NCI-H510A (cell line): ENCODE measurements at regions not wholly inside any gene's neighbourhood (a gene's known extent, or its start where the extent isn't known, plus 50 kb on each side); places are given as distances from the start of the nearest gene placed in this dataset.

ENCODE experiments used
- DNase-seq: peaks from one replicate; lab custom pipeline; 2025; lab: John Stamatoyannopoulos, UW

DNA sequence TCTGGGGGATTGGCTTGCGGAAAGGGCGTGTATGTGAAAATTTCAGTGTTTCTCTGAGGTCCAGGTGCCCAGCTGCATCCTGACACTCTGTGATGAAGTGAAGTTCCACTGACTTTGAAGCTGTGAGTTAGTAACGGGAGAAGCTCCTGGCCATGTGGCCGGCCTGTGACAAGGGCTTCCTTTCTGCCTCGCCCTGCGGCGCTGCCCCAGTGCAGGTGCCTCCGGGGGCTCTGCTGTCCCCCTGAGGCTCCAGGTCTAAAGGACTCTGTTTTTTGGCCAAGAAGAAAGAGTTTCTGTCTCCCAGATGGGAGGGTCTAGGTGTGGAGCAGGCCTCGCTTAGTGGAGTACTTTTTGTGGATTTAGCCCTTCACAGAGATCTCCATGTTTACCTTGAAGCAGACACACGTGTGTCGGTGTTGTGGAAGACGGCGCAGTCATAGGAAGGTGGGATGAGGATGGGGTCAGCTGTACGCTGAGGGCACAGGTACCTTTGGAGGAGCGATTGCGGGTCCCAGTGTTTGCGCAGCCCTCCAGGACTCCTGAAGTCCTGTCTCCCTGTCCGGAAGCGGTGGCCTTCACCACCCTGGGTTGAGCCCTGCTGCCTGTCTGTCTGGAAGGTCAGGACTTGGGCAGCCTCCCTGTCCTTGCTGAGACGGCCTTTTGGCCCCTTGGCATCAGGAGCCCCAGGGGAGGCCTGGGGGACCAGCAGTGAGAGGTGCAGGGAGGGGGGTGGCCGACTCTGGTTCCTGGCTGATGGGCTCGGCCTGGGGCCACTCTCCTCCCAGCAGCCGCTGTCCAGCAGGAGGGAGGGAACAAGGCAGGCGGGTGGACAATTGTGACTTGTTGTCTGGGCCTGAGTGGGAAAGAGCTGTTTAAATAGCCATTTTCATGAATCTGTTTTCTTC is 1249.3 kb downstream of the BRD1 start:
- DNase-seq, result no peak

DNA sequence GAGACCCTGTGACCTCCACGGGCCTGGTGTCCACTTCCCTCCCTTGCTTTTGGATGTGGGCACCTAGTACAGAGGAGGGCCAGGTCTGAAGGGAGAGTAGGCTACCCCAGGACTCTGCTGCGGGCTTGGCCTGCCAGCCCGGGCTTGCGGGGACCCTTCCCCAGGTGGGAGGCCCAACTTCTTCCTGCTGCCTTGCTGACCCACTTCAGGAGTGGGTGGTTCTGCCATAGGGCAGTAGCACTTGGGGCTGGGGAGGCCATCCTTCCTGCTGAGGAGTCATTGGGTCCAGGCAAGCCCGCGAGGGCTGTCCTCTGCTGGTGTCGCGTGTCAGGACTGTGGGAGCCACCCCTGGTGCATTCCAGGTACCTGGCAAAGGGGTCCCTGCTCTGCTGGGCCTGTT is 1250.0 kb downstream of the BRD1 start:
- DNase-seq, result no peak

DNA sequence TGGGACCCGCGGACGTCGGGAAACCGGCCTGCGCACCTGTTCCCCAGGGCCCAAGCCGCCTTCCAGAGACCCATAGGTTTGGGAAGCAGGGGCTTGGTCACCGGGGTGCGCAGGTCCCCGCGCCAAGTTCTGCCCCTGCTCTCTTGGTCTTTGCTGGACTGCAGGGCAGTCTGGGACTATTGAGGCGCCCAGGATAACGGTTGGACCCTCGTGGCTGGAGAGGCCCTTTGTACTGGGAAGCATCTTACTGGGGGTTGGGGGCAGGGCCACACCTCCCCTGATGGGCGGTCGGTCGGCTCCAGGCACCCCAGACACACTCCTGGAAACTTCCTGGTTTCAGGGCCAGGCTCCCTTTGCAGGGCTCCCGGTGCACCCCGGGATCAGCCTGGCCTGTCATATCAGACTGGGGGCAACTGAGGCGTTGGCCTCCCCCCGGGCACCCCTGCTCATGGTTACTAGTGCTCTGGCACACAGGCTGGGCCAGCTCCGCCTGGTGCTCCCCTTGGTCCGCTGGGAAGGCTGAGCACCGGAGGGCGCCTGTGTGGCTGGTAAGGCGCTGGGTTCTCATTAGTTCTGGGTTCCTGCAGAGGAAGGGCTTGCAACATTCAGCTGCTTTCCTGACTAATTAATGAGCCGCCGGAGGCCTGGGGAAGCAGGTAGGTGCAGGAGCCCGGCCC is 1250.5 kb downstream of the BRD1 start:
- no peak for DNase-seq

DNA sequence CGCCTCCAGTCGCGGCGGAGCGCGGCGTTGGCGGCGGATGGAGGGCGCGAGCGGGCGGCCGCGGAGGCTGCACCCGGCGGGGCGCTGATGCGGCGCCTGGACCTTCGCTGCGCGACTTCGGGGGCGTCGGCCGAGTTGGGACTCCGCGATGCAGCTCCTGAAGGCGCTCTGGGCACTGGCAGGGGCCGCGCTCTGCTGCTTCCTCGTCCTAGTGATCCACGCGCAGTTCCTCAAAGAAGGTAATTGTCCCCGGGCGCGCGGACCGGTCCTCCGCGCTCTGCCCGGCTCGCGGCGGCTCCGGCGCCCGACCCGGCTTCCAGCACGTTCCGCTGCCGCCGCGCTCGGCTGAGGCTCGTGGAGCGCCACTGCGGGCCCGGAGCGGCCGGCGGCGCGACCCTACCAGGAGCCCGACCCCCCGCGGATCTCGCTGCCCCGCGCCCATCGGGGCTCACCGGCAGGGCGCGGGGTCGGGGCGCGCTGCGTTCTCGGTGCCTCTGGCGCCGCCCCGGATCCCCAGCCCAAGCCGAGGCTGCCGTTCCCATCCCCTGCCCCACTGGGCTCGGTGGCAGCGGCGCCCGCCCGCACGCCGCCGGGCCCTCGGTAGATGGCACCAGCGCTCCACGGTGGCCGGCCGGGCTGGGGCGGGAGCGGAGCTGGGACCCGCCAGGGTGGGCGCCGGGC is 1251.2 kb downstream of the BRD1 start:
- DNase-seq, result no peak

DNA sequence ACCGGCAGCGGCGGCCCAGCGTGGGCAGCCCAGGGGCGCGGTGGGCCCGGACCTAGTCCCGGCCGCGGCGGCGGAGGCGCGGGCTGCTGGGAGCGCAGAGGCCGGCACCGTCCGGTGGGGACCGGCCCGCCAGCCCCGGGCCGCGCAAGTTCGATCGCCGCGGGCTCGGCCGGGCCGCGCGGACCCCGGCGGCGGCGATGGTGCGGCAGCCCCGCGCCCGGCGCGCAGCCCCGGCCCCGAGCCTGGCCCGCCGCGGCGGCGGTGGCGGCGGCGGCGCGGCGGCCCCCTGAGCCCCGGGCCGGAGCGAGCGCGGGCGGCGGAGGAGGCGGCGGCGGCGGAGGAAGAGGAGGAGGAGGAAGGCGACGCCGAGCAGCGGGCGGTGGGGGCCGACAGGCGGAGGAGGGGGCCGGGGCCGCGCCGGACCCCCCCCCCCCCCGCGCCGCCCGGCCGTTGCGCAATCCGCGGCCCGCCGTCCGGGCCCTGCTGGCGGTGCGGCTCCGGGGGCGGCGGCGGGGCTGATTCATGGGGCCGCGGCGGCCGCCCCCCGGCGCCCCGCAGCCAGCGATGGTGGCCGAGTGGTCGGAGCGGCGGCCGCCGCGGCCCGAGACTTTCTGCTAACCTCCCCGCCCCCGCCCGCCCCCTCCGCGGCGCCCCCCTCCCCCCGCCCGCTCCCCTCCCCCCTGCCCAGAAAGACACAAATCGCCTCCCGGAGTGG is 1251.9 kb downstream of the BRD1 start:
- DNase-seq, result no peak

DNA sequence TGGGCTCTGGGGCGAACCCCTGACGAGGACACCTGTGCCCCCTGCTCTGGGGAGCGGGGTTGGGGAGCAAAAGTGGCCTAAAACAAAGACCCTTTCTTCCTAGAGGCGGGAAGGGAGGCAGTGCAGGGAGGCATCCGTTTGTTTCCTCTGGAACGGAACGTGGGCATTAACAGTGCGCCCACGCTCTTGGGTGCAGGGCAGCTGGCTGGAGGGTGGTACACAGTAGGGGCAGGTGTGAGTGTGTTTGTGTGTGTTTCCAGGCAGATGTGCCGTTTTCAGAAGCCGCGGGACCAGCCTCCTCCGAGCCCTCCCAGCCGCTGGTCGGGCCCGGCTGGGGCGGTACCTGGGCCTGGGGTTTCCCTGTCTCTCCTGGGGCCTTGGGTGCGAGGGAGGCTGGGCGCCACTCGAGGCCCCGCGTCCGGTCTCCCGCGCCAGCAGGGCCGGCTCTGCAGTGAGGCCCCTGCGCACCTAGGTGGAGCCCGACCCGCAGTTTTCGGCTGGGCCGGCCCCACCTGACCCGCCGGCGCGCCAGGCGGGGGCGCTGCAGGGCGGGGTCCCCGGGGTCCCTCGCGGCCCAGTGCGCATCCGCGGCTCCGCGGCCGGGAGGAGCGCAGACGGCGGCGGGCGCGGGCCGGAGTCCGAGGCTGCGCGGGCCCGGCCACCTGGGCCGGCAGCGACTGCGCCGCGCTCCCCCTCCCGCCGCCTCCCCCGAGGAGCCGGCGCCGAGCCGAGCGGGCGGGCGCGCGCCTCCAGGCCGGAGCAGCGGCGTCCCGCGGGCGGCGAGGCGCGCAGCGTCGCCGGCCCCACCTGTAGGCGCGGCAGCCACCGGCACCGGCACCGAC is 1252.7 kb downstream of the BRD1 start:
- DNase-seq, result peak; percentile 55

DNA sequence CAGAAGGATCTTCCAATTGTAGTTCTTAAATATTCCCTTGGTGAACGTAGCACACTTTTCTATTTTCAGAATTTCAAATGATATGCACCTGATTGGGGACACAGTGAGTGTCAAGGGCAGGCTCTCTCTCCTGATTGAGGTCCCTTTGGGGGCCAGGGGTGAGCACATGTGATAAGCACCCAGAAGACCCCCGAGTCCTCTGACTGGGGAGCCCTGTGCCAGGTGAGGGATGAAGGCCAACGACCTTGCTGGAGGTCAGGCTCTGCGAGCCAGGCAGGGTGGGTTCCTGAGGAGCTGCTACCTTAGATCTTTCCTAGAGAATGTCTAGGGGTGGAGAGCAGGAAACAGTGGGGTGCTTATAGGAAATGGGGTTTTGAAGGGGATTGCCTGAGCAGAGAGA is 1253.9 kb downstream of the BRD1 start:
- no peak for DNase-seq

DNA sequence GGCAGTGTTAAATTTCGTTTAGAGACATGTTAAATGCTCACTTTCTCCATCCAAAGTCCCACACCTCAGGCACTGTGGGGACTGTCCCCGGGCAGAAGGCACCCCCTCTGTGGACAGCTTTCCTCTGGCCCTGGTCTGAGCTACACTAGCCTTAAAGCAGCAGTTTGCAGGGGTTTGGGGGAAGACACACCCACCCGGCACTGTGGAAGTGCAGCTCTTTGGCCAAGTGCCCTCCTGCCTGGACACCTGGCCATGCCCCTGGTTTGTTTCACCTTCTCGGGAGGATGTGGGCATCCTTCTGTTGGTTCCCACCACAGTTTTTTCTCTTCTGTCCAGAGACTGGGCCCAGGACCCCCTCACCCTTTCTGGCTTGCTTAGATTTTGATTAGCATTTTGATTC is 1254.7 kb downstream of the BRD1 start:
- DNase-seq, result no peak

DNA sequence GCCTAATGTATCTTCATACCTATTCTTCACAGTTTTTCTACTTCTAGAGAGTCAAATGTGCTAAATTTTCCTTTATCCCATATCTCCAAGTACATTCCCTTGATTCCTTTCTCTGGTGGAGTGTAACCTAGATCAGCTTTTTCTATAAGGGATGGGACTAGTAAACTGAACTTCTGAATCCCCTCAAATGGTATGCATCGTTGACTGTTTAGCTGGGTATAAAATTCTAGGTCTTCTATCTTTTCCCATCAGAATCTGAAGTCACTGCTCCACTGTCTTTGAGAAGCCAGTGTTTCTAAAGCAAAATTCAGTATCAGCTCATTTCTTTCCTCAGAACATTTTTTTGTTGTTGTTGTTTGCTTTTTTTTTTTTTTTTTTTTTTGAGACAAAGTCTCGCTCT is 1256.8 kb downstream of the BRD1 start:
- DNase-seq, result no peak

DNA sequence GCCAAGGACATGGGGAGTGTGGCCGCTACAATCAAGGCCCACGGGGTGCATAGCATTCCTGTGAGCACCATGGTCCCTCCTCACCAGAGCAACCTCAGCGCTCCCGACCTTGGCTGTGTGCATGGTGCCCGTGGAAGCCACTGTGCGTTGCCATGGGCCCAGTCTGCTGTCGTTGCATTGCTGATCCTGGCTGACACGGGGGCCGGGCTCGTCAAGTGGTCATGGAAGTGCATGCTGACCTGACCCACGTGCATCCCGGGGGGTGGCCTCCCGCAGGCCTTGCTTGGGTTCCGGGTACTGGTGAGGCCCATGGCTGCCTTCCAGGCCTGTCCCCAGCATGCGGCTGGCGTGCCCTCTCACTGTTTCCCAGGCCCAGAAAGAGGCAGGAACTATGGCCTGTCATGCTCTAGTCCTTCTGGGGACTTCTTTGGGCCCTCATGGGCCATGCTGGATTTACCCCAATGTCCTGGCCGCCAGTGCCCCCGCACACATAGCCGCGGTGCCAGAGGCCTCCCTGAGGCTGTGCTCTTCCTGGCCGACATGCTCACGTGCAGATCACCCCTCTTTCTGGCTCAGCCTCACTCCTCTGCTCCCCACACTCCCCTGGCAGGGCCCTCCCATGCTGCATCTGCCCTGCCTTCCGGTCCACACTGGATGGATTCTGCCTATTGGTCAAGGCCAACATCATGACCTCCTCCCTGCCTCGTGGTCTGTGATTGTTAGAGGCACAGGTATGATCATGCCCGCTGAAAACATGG is 1258.0 kb downstream of the BRD1 start:
- no peak for DNase-seq

DNA sequence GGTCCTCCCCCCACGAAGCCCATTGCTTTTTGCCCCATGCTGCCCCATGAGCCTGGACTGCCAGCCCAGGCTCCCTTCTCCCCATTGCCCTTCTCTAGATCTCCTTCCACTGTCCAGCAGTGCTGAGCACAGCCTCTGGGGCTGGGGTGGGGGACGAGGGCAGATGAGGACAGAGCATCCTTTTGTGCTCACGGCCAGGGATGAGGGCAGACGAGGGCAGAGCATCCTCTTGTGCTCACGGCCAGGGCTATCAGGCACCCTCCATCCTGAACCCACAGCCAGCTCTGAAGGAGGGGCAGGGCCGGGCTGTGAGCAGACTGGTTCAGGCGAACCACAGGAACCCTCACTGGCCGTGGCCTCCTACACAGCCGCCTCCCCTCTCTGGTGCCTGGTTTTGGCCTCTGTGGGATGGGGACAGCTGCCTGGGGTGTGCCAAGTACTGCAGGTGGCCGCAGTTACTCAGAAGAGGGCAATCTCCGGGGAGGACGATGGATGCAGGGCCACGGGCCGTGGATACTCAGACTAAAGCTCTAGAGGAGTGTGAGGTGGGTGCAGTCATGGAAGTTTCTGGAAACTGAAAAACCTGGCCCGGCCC is 1258.8 kb downstream of the BRD1 start:
- no peak for DNase-seq

DNA sequence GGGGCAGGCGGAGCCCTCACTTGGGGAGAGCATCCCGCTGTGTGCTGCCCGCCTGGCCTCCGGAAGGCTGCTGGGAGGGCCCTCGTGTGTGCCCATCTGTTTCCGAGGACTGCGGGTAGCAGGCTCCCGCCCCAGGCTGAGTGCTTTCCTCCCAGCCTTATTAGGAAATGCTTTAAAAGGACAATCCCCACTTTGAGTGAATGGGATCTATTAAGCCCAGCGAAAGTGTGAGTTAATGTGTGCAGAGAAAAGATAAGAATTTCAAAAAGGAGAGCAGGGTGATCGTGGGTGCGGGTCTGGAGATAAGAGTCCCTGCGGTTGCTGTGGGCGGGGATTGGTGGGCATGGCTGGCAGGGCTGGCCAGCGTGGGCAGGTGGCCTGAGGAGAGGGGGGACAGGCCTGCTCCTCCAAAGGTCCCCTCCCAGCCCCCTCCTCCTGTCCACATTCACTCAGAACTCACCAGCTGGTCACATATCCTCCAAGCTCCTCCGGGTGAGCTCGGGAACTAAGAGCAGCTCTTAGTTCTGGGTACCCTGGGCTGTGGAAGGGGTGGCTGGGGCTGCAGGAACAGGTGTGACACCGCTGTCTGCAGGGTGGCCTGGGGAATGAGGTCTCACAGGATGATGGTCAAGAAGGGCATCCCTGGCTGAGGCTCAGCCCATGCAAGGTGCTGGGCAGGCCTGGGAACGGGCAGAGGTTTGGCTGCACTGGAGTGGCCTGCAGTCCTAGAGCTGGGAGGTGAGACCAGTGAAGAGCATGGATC is 1260.3 kb downstream of the BRD1 start:
- no peak for DNase-seq

DNA sequence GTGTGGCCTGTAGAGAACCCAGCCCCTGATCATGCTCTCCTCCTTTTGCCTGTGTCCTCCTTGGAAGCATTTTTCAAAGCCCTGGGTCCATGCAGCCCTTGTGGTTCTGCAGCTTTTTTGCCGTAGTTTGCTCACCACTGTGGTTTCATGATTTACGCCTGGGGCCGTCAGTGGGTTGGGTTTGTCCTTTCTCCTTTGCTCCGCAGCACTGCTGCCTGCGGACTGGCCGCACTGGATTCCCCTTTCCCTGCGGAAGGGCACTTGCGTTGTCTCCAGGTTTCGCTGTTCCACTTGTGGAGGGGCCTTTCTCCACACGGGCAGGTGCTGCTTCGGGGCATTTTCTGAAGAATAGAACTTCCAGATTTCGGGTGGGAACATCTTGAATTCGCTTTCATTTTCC is 1260.9 kb downstream of the BRD1 start:
- no peak for DNase-seq

DNA sequence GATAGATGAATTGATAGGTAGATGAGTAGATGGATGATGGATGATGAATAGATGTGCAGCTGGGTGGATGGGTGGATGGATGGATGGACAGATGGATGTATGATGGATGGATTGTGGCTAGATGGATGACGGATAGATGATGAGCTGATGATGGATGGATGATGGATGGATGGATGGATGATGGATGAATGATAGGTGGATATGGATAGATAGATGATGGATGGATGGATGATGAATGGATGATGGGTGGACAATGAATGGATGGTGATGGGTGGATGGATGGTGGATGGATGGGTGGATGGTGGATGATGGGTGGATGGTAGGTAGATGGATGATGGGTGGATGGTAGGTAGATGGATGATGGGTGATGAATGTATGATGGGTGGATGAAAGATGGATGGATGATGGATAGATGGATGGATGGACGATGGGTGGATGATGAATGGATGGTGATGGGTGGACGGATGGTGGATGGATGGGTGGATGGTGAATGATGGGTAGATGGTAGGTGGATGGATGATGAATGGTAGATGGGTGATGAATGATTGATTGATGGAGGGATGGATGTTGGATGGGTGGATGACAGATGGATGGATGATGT is 1261.7 kb downstream of the BRD1 start:
- DNase-seq, result no peak

DNA sequence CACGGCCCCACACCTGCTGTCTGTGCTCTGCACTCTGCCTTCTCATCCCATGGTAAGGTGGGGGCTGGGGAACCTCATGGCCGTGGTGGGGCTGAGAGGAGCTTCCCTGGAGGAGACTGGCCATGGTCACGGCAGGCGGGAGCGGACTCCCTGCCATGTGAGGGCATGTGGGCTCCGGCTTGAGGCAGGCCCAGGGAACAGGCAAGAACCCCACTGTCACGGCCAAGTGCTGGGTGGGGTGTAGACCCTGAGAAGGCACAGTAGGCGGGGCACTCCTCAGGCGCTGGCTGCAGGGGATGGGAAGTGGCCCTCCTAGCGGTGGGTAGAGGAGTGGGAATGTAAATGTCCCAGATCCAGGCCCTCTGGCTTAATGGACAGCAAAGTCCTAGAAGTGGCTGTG is 1262.7 kb downstream of the BRD1 start:
- no peak for DNase-seq

DNA sequence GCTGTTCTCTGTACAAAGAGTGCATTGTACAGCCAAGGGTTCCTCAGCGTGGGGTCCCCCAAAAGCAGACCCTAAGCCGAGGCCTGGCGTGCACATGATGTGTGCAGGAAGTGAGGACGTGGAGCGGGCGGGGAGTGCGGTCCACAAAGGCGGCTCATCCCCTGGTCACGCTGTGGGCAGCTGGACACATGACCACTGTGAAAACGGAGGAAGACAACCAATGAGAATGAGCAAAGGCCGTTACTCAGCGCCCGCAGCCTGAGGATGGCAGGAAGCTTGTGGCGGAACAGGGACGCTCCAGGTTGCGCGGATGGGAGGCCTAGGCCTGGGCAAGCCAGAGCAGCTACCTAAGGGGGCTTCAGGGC is 1263.7 kb downstream of the BRD1 start:
- DNase-seq, result no peak

DNA sequence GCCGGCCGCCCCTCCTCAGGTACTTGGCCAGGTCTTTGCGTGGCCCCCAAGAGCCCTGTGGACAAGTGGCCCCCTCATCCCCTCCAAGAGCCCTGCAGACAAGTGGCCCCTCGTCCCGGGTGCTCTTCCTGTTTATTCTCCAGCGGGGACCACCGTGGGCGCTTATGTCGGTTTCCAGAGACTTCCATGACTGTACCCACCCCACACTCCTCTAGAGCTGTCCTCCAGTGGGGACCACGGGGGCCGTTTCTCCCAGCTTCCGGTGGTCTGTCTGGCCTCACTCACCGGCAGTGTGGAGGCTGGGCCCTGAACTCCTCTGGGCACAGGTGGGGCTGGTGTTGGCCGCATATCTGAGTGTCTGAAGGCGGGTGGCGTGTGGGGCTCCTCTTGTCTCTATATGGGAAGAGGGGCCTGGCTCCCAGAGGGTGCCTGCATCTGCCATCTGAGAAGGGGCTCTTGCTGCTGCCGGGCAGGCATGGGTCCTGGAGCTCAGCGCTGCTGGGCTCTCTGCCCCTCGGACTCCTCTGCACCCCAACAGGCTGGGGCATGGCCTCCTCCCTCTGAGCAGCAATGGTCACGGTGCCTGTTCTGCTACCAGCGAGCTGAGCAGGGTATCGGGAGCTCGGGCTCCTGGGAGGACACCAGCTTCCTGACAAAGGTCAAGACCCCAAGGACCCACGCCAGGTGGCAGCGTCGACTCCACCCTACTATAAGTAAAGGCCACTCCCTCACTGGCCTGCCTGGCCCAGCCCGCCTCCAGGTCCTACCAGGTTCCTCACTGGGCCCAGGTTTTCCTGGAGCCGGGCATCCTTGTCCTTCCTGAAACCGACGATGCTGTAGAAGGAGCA is 1264.3 kb downstream of the BRD1 start:
- no peak for DNase-seq

DNA sequence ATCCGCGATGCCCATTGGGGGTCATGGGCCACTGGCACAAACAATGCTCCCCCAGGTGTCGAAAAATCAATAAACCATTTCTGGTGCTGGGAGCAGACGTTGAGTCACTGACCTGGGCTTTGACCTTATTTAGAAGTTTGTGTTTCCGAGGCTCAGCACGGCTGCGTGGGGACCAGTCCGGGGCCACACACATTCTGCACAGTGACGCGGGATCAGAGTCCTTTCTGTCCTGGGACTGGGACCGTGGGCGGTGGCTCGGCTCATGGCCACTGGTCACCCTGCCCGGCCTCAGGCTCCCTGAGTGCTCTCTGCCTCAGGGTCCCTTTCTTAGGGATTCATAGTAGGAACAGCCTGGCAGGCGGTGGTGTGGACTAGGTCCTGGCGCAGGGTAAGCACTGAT is 1266.0 kb downstream of the BRD1 start:
- no peak for DNase-seq
